ENCODE measurements at regions not wholly inside any gene's neighbourhood (a gene's known extent, or its start where the extent isn't known, plus 50 kb on each side); places are given as distances from the start of the nearest gene placed in this dataset.

DNA sequence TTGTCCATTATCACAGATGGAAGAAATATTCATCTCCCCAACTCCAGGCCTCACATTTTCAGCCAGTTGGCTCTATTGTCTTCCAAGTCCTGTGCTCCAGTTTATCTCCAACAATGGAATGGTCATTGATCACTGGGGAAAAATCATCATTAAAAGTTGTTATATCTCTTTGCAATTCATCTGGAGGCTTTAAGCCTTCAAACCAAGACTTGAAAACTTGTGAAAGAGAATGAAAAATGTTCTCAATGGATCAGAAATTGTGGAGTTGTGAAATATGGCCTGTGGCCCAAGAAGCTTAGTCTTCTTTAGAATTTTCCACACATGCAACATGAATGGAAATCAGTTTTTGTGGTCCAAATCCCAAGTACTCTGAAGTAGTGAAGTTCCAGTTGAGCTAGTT lies 569.6 kb downstream of the EBF1 start:
- Histone ChIP-seq H3K27ac (ENCODE audit: low read depth, low read length, poor library complexity, severe bottlenecking) (no peak overlapping the region), H3K9me2 (ENCODE audit: insufficient read depth, low read length) (no peaks in the 10 kb centered on the region), H4K20me1 (ENCODE audit: insufficient read depth, low read length) (no peaks in the 10 kb centered on the region), H3K4me3 (ENCODE audit: low read depth, low read length, poor library complexity, severe bottlenecking) (no peak overlapping the region), H3K4me2 (ENCODE audit: low read length) (no peak overlapping the region), H2AFZ (ENCODE audit: low read length) (no peak overlapping the region), H3K9me3 (ENCODE audit: low read length) (no peaks in the 10 kb centered on the region), H3K4me1 (ENCODE audit: insufficient read depth, low read length, poor library complexity, severe bottlenecking) (no peaks in the 10 kb centered on the region), H3K36me3 (ENCODE audit: insufficient read depth, low read length) (no peaks in the 10 kb centered on the region), H3K79me2 (ENCODE audit: insufficient read depth, low read depth, low read length) (no peaks in the 10 kb centered on the region)
- no TSS peak for BruUV-seq (replicated peaks)
- TF ChIP-seq, protein P1, sequence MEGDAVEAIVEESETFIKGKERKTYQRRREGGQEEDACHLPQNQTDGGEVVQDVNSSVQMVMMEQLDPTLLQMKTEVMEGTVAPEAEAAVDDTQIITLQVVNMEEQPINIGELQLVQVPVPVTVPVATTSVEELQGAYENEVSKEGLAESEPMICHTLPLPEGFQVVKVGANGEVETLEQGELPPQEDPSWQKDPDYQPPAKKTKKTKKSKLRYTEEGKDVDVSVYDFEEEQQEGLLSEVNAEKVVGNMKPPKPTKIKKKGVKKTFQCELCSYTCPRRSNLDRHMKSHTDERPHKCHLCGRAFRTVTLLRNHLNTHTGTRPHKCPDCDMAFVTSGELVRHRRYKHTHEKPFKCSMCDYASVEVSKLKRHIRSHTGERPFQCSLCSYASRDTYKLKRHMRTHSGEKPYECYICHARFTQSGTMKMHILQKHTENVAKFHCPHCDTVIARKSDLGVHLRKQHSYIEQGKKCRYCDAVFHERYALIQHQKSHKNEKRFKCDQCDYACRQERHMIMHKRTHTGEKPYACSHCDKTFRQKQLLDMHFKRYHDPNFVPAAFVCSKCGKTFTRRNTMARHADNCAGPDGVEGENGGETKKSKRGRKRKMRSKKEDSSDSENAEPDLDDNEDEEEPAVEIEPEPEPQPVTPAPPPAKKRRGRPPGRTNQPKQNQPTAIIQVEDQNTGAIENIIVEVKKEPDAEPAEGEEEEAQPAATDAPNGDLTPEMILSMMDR (conservative IDR thresholded peaks at IDR 0.05; ENCODE audit: low read length), result no peak
- no peak for TF ChIP-seq EZH2phosphoT487 (IDR thresholded peaks at IDR 0.05; ENCODE audit: borderline replicate concordance, low read depth, low read length)
- intact Hi-C loops (cut with micrococcal nuclease; ENCODE audit: unreplicated experiment), result no loop called here
- CTCF ChIA-PET (ENCODE audit: unreplicated experiment), result no interaction called here
- no peak for DNase-seq (ENCODE audit: low spot score)
- POLR2A ChIA-PET, result interaction anchor here (0.6 to 2.5 kb wide), 4 partner anchors 12 to 27 kb away, joined by 3 to 8 read pairs (median 4); no protein-coding TSS in a partner anchor

DNA sequence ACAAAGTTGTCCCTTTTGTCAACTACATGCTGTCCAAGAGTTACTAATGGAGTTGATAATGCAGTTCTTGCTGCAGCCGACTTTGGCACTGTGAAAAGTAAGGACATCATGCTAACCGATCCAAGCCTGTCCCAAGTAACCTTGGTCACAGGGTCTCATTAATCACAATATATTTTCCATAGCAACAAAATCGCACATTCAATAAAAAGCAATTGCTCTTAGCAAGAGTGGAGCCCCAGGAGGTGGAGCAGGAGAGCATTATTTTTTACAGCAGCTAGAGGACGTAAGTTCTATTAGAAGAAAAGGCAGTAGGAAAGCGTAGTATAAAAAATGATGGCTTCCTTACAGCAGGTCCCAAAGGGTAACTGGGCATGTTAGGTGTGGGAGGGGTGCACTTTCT lies 570.3 kb downstream of the EBF1 start:
- Histone ChIP-seq H3K9me3 (ENCODE audit: low read length) (no peaks in the 10 kb centered on the region), H3K4me3 (ENCODE audit: low read depth, low read length, poor library complexity, severe bottlenecking) (no peak overlapping the region), H3K4me2 (ENCODE audit: low read length) (no peak overlapping the region), H3K4me1 (ENCODE audit: insufficient read depth, low read length, poor library complexity, severe bottlenecking) (no peaks in the 10 kb centered on the region), H2AFZ (ENCODE audit: low read length) (no peak overlapping the region), H3K27ac (ENCODE audit: low read depth, low read length, poor library complexity, severe bottlenecking) (no peak overlapping the region), H3K36me3 (ENCODE audit: insufficient read depth, low read length) (no peaks in the 10 kb centered on the region), H4K20me1 (ENCODE audit: insufficient read depth, low read length) (no peaks in the 10 kb centered on the region), H3K9me2 (ENCODE audit: insufficient read depth, low read length) (no peaks in the 10 kb centered on the region), H3K79me2 (ENCODE audit: insufficient read depth, low read depth, low read length) (no peaks in the 10 kb centered on the region)
- intact Hi-C loops (cut with micrococcal nuclease; ENCODE audit: unreplicated experiment), result no loop called here
- POLR2A ChIA-PET, result interaction anchor here (0.7 to 2.5 kb wide), 6 partner anchors 9 to 152 kb away, joined by 4 to 10 read pairs (median 5); no protein-coding TSS in a partner anchor
- TF ChIP-seq, protein P1 (conservative IDR thresholded peaks at IDR 0.05; ENCODE audit: low read length), result peak; percentile 48
- no peak for TF ChIP-seq EZH2phosphoT487 (IDR thresholded peaks at IDR 0.05; ENCODE audit: borderline replicate concordance, low read depth, low read length)
- DNase-seq (ENCODE audit: low spot score), result no peak
- BruUV-seq (replicated peaks), result no TSS peak
- CTCF ChIA-PET (ENCODE audit: unreplicated experiment), result no interaction called here

DNA sequence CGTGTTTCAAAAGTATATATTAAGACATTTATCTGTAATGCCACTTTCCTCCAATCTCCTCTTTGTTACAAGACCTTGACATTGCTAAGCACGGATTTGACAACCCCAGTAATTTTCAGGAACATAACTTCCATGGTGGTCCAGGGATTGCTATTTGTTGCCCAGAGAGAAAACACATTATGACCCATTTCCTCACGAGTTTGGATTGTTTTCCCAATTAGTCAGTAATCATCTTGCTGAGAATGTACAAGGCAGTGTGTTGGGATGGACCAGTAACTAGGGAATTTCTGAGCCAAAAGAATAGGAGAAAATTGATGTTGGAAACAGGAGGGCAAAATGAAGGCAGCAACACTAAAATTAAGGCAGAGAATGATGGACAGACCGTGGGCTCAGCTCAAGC lies 574.1 kb downstream of the EBF1 start:
- no peaks in the 10 kb centered on the region for H3K9me3 ChIP-seq (ENCODE audit: low read length)
- intact Hi-C loops (cut with micrococcal nuclease; ENCODE audit: unreplicated experiment), result no loop called here
- H3K9me2 ChIP-seq (ENCODE audit: insufficient read depth, low read length), result no peaks in the 10 kb centered on the region
- POLR2A ChIA-PET, result interaction anchor here (0.7 kb wide), 1 partner anchor 13 kb away, joined by 4 read pairs; no protein-coding TSS in a partner anchor
- TF ChIP-seq, protein P1 (conservative IDR thresholded peaks at IDR 0.05; ENCODE audit: low read length), result no peak
- no peak for TF ChIP-seq EZH2phosphoT487 (IDR thresholded peaks at IDR 0.05; ENCODE audit: borderline replicate concordance, low read depth, low read length)
- no peak overlapping the region for H3K27ac ChIP-seq (ENCODE audit: low read depth, low read length, poor library complexity, severe bottlenecking)
- H3K79me2 ChIP-seq (ENCODE audit: insufficient read depth, low read depth, low read length), result no peaks in the 10 kb centered on the region
- H3K4me1 ChIP-seq (ENCODE audit: insufficient read depth, low read length, poor library complexity, severe bottlenecking), result no peaks in the 10 kb centered on the region
- no TSS peak for BruUV-seq (replicated peaks)
- H3K4me3 ChIP-seq (ENCODE audit: low read depth, low read length, poor library complexity, severe bottlenecking), result no peak overlapping the region
- no peak for DNase-seq (ENCODE audit: low spot score)
- no peaks in the 10 kb centered on the region for H4K20me1 ChIP-seq (ENCODE audit: insufficient read depth, low read length)
- CTCF ChIA-PET (ENCODE audit: unreplicated experiment), result no interaction called here
- H3K4me2 ChIP-seq (ENCODE audit: low read length), result no peak overlapping the region
- no peaks in the 10 kb centered on the region for H3K36me3 ChIP-seq (ENCODE audit: insufficient read depth, low read length)
- peak overlapping the region; percentile 3; the same call in 1 of the 2 replicates for H2AFZ ChIP-seq (ENCODE audit: low read length)
